Thoracic aorta (tissue), 2 donors: ENCODE measurements at regions not wholly inside any gene's neighbourhood (a gene's known extent, or its start where the extent isn't known, plus 50 kb on each side); places are given as distances from the start of the nearest gene placed in this dataset.

Experiments used
- ATAC-seq: fragments of 150-250 bp; one replicate; pipeline ENCODE4 v1.8.0; 2017; ENCODE audit warnings: low read depth; ENCODE audit not compliant: insufficient number of reproducible peaks, low FRiP score
- DNase-seq: peaks from one replicate; pipeline ENCODE4 v3.0.0-alpha.2; 2020; ENCODE audit warnings: low spot score
- H3K27ac ChIP-seq, 2 donors: fragments of 200-600 bp; sonication (generic); 1 replicate in 1 of 2; 2 replicates in 1 of 2; pipeline ENCODE4 v1.5.1; 2016; ENCODE audit warnings: mild to moderate bottlenecking in 2 of 2, moderate library complexity in 2 of 2
- H3K27me3 ChIP-seq: fragments of 200-600 bp; sonication (generic); replicated peaks from 2 replicates; pipeline ENCODE4 v1.6.0; 2016; ENCODE audit warnings: mild to moderate bottlenecking; ENCODE audit not compliant: insufficient read depth
- H3K36me3 ChIP-seq: fragments of 200-600 bp; sonication (generic); one replicate; pipeline ENCODE4 v1.5.1; 2016
- H3K4me1 ChIP-seq, 2 donors: fragments of 200-600 bp; sonication (generic); 1 replicate in 1 of 2; 2 replicates in 1 of 2; pipeline versions ENCODE4 v1.5.1 to v1.6.0; 2016; ENCODE audit warnings: low read depth in 2 of 2, mild to moderate bottlenecking in 1 of 2; ENCODE audit not compliant: control insufficient read depth in 1 of 2
- H3K4me3 ChIP-seq: fragments of 200-600 bp; sonication (generic); 2 replicates; pipeline ENCODE4 v1.5.1; 2016; ENCODE audit warnings: mild to moderate bottlenecking
- H3K9me3 ChIP-seq: fragments of 200-600 bp; sonication (generic); 2 replicates; pipeline ENCODE4 v1.5.1; 2016
- TF ChIP-seq, protein P1 (sequence below): fragments of 200-600 bp; sonication (generic); IDR thresholded peaks from one replicate; pipeline ENCODE4 v1.5.1; 2019; ENCODE audit warnings: antibody characterized with exemption

DNA sequence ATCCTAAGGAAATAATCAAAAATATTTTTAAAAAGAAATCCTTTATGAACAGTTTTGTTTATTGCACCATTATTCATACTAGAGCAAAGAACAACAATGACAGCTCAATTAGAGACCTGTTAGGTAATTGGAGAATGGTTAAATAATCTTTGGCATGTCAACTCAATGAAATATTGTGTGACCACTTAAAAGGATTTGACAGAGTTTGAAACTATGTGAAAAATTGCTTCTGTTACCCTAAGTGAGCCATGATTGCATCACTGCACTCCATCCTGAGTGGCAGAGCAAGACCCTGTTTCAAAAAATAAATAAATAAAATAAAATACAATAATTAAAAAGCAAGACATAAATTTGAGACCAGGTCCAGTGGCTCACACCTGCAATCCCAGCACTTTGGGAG lies 66.1 kb upstream of the ATP8B1 start:
- no peaks in the 10 kb centered on the region for H3K4me1 ChIP-seq
- H3K27ac ChIP-seq: no peak overlapping the region
- TF ChIP-seq, protein P1, sequence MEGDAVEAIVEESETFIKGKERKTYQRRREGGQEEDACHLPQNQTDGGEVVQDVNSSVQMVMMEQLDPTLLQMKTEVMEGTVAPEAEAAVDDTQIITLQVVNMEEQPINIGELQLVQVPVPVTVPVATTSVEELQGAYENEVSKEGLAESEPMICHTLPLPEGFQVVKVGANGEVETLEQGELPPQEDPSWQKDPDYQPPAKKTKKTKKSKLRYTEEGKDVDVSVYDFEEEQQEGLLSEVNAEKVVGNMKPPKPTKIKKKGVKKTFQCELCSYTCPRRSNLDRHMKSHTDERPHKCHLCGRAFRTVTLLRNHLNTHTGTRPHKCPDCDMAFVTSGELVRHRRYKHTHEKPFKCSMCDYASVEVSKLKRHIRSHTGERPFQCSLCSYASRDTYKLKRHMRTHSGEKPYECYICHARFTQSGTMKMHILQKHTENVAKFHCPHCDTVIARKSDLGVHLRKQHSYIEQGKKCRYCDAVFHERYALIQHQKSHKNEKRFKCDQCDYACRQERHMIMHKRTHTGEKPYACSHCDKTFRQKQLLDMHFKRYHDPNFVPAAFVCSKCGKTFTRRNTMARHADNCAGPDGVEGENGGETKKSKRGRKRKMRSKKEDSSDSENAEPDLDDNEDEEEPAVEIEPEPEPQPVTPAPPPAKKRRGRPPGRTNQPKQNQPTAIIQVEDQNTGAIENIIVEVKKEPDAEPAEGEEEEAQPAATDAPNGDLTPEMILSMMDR: no peak
- DNase-seq: no peak
- no peaks in the 10 kb centered on the region for H3K27me3 ChIP-seq
- H3K9me3 ChIP-seq: peaks cover 11% of the 10 kb centered on the region
- H3K36me3 ChIP-seq: no peaks in the 10 kb centered on the region
- H3K4me3 ChIP-seq: no peak overlapping the region
- no peak for ATAC-seq

DNA sequence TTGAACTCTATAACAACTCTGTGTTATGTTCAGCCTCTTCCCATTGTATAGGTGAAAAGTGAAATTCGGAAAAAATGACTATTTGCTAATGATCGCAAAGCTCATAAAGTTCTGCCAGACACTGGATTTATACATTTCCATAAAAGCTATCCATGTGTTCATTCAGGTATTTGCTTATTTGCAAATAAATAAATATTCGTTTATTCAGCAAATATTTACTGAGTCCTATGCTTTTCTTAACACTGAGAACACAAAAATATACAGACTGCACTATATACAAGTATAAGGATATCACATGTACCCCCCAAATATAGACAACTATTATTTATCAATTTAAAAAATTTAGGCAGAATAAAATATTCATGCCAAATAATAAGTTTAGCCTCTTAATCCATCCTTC lies 63.2 kb upstream of the ATP8B1 start:
- Histone ChIP-seq H3K4me3 (no peak overlapping the region), H3K4me1 (no peaks in the 10 kb centered on the region), H3K27me3 (no peaks in the 10 kb centered on the region), H3K36me3 (no peaks in the 10 kb centered on the region), H3K9me3 (no peaks in the 10 kb centered on the region), H3K27ac (no peak overlapping the region)
- DNase-seq (no peak), ATAC-seq (no peak)
- TF ChIP-seq, protein P1: no peak

DNA sequence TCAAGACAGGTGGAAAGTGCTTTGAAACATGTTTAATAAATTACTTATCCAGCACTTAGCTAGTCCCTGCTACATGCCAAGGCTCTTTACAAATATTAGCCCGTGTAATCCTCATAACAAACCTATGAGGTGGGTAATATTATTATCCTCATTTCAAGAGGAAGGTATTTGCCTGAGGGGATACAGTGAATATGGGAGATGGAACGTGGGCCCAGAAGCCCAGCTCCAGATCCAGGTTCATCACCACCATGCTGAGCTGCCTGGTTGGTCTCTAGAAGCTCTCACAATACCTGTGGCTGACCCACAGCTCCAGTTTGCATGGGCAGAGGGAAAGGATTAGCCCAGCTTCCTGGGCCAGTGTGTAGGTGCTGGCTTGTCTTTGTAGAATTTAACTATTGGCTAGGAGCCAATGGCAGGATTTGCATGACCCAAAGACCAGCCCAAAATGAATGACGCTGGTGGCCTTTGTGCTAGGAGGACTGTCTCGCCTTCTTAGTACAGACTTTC lies 61.6 kb upstream of the ATP8B1 start:
- no peaks in the 10 kb centered on the region for H3K9me3 ChIP-seq
- no peaks in the 10 kb centered on the region for H3K4me1 ChIP-seq
- no peaks in the 10 kb centered on the region for H3K36me3 ChIP-seq
- H3K4me3 ChIP-seq: no peak overlapping the region
- H3K27ac ChIP-seq: no peak overlapping the region
- ATAC-seq (no peak), DNase-seq (no peak)
- no peaks in the 10 kb centered on the region for H3K27me3 ChIP-seq
- TF ChIP-seq, protein P1: no peak

DNA sequence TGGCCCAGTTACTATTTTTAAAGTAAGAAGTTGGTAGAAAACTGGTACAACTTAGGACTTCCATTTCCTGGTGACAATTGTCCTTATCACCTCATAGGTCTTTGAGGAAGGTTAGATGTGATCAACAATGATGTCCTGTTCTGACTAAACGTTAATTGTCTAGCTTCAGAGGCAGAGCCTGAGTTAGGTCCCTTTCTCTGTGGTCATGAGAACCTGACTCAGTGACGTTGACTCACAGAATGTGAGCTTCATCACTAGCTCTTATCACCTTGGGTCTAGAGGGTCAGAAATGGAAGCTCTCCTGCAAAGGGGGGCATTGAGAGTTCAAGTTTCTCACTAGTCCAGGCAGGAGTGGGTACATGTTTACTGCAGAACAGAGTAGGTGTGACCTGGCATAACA lies 60.6 kb upstream of the ATP8B1 start:
- no peaks in the 10 kb centered on the region for H3K4me1 ChIP-seq
- no peak overlapping the region for H3K4me3 ChIP-seq
- H3K36me3 ChIP-seq: no peaks in the 10 kb centered on the region
- H3K27me3 ChIP-seq: no peaks in the 10 kb centered on the region
- no peak overlapping the region for H3K27ac ChIP-seq
- no peak for DNase-seq
- H3K9me3 ChIP-seq: no peaks in the 10 kb centered on the region
- TF ChIP-seq, protein P1: no peak
- no peak for ATAC-seq

DNA sequence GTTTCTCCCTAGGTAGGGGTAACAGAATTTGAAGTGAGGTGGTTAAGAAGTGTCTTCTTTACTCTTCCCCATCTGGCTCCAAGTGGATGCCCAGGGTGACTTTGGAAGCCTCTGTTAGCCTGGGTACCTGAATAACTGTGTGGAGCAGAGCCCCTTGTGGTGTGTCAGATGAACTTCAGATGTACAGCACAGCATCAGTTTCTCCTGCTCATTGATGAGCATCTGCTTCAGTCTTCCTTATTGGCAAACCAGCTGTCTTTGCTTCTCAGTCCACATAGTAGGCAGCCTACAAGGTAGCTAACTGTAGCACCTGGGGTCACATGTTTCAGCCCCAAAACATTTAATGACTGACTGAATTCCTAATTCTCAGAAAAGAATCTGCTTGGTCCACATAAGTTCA lies 56.2 kb upstream of the ATP8B1 start:
- no peak for DNase-seq
- no peaks in the 10 kb centered on the region for H3K9me3 ChIP-seq
- ATAC-seq: no peak
- no peaks in the 10 kb centered on the region for H3K4me1 ChIP-seq
- no peaks in the 10 kb centered on the region for H3K27me3 ChIP-seq
- H3K4me3 ChIP-seq: no peak overlapping the region
- H3K27ac ChIP-seq: no peak overlapping the region
- TF ChIP-seq, protein P1: no peak
- H3K36me3 ChIP-seq: no peaks in the 10 kb centered on the region
